ENCODE measurements at regions not wholly inside any gene's neighbourhood (a gene's known extent, or its start where the extent isn't known, plus 50 kb on each side); places are given as distances from the start of the nearest gene placed in this dataset.

DNA sequence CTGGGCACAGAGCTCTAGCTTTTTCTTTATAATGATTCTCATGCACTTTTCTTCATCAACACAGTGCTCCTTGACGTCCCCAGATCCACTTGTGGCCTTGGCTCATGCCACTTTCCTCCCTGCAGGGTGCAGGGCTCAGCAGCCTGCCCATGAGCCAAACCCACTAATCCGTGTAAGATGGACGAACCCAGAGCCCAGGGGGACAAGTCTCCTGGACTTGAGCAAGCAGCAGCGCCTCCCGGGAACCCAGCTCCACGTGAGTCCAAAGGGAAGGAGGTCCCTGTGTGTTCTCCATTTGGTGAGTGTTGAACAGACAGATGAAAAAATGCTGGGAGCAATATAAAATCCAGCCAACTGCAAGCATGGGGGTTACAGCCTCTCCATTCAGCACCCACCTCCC lies 470.6 kb upstream of the HS6ST1 start:
- no peaks in the 10 kb centered on the region for H3K9me2 ChIP-seq
- H3K27me3 ChIP-seq (ENCODE audit: insufficient read depth) = no peaks in the 10 kb centered on the region
- H3F3A ChIP-seq (replicated peaks; ENCODE audit: insufficient read depth) = no peaks in the 10 kb centered on the region
- H4K20me1 ChIP-seq (ENCODE audit: insufficient read depth) = no peaks in the 10 kb centered on the region
- no peaks in the 10 kb centered on the region for H3K4me1 ChIP-seq (ENCODE audit: control insufficient read depth in 1 of 2, insufficient read depth in 2 of 2, low read depth in 1 of 2, low read length in 1 of 2)
- CTCF ChIA-PET = no interaction called here
- no peaks in the 10 kb centered on the region for H3K9me3 ChIP-seq
- no peak overlapping the region for H2AFZ ChIP-seq (ENCODE audit: low read depth)
- H3K36me3 ChIP-seq (replicated peaks in 1 of 2; ENCODE audit: control insufficient read depth in 1 of 2, insufficient read depth in 2 of 2, low read length in 1 of 2) = no peaks in the 10 kb centered on the region
- DNase-seq = no peak
- H3K79me2 ChIP-seq (ENCODE audit: insufficient read depth) = no peaks in the 10 kb centered on the region
- TF ChIP-seq, protein P1, sequence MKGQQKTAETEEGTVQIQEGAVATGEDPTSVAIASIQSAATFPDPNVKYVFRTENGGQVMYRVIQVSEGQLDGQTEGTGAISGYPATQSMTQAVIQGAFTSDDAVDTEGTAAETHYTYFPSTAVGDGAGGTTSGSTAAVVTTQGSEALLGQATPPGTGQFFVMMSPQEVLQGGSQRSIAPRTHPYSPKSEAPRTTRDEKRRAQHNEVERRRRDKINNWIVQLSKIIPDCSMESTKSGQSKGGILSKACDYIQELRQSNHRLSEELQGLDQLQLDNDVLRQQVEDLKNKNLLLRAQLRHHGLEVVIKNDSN (IDR thresholded peaks at IDR 0.05; ENCODE audit: borderline replicate concordance, low read depth) = no peak
- TF ChIP-seq REST (IDR thresholded peaks at IDR 0.05; ENCODE audit: low read depth, low read length) (no peak), MAX (IDR thresholded peaks at IDR 0.05; ENCODE audit: low read depth) (no peak), EP300 (IDR thresholded peaks at IDR 0.05; ENCODE audit: borderline replicate concordance in 1 of 2, low read depth in 1 of 2, low read length in 1 of 2) (no peak), GATA2 (CRISPR knock-in tag; IDR thresholded peaks at IDR 0.05) (no peak), CHD2 (IDR thresholded peaks at IDR 0.05; ENCODE audit: low read length, partially characterized antibody) (no peak), PBX3 (IDR thresholded peaks at IDR 0.05) (no peak)
- H3K4me2 ChIP-seq = no peak overlapping the region
- H3K9ac ChIP-seq = no peak overlapping the region
- no peak overlapping the region for H3K4me3 ChIP-seq (ENCODE audit: low read depth in 2 of 2, low read length in 1 of 2)
- no peak overlapping the region for H3K27ac ChIP-seq (ENCODE audit: low read depth in 2 of 2, low read length in 1 of 2)
- POLR2A ChIA-PET = no interaction called here
- 40% methylated on average over 6 of the region's 6 CpGs for WGBS (ENCODE audit: low lambda C conversion rate)

DNA sequence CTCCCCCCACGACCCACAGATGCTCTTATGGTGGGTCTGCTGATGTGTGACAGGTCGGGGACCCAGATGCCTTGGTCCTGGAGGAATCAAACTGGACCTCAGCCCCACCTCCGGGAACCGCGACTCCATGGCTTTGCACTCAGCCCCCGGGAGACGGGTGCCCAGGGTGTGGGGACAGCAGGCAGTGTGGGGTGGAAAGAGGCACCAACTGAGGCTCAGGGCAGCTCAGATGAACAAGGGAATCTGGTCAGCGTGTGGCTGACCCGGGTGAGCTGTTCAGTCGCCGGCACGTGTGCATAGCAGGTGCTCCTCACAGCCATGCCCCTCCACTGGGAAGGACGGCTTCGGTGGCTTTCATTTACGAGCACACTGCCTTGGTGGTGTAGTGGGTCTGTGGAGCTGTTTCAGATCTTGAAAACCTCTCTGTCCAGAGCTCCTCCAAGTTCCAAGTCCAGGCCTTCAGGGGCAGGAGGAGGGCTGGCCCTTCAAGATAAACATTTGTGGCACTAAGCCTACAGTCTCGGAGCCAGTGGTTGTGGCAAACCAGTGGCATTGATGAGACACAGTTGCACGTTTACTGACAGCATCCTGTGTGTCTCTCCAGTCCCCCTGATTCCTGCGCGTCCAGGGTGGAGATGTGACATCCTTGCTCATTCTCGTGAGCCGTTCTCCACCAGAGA lies 471.2 kb upstream of the HS6ST1 start:
- WGBS (ENCODE audit: low lambda C conversion rate) = 52% methylated on average over 13 of the region's 21 CpGs
- no peaks in the 10 kb centered on the region for H3K9me3 ChIP-seq
- no peak for DNase-seq
- no peaks in the 10 kb centered on the region for H4K20me1 ChIP-seq (ENCODE audit: insufficient read depth)
- H3K4me3 ChIP-seq (ENCODE audit: low read depth in 2 of 2, low read length in 1 of 2) = no peak overlapping the region
- H3K27ac ChIP-seq (ENCODE audit: low read depth in 2 of 2, low read length in 1 of 2) = no peak overlapping the region
- no peaks in the 10 kb centered on the region for H3K9me2 ChIP-seq
- CTCF ChIA-PET = no interaction called here
- no peaks in the 10 kb centered on the region for H3K79me2 ChIP-seq (ENCODE audit: insufficient read depth)
- no peaks in the 10 kb centered on the region for H3K36me3 ChIP-seq (replicated peaks in 1 of 2; ENCODE audit: control insufficient read depth in 1 of 2, insufficient read depth in 2 of 2, low read length in 1 of 2)
- H3K9ac ChIP-seq = no peak overlapping the region
- H3F3A ChIP-seq (replicated peaks; ENCODE audit: insufficient read depth) = no peaks in the 10 kb centered on the region
- H3K4me2 ChIP-seq = no peak overlapping the region
- H2AFZ ChIP-seq (ENCODE audit: low read depth) = no peak overlapping the region
- no peaks in the 10 kb centered on the region for H3K27me3 ChIP-seq (ENCODE audit: insufficient read depth)
- H3K4me1 ChIP-seq (ENCODE audit: control insufficient read depth in 1 of 2, insufficient read depth in 2 of 2, low read depth in 1 of 2, low read length in 1 of 2) = no peaks in the 10 kb centered on the region
- POLR2A ChIA-PET = no interaction called here
- no peak for TF ChIP-seq YY1 (IDR thresholded peaks at IDR 0.05; ENCODE audit: low read depth)
- no peak for TF ChIP-seq EP300 (IDR thresholded peaks at IDR 0.05; ENCODE audit: borderline replicate concordance in 1 of 2, low read depth in 1 of 2, low read length in 1 of 2)
- no peak for TF ChIP-seq TAF1 (IDR thresholded peaks at IDR 0.05; ENCODE audit: borderline replicate concordance, low read depth, low read length)
- no peak for TF ChIP-seq FOXM1 (IDR thresholded peaks at IDR 0.05; ENCODE audit: low read depth)
- no peak for TF ChIP-seq USF2 (IDR thresholded peaks at IDR 0.05; ENCODE audit: borderline replicate concordance, low read depth, low read length)
- TF ChIP-seq ZBTB33 (IDR thresholded peaks at IDR 0.05; ENCODE audit: borderline replicate concordance, low read depth) = no peak
- no peak for TF ChIP-seq GABPA (IDR thresholded peaks at IDR 0.05; ENCODE audit: low read depth)
- no peak for TF ChIP-seq FOXJ3 (CRISPR knock-in tag; IDR thresholded peaks at IDR 0.05)
- no peak for TF ChIP-seq JUND (IDR thresholded peaks at IDR 0.05)
- no peak for TF ChIP-seq MXI1 (IDR thresholded peaks at IDR 0.05; ENCODE audit: low read depth, low read length)
- TF ChIP-seq TCF12 (IDR thresholded peaks at IDR 0.05) = no peak
- no peak for TF ChIP-seq RCOR1 (IDR thresholded peaks at IDR 0.05; ENCODE audit: low read length)
- TF ChIP-seq GATA2 (CRISPR knock-in tag; IDR thresholded peaks at IDR 0.05) = no peak

Data from SK-N-SH (cell line).